ENCODE measurements at regions not wholly inside any gene's neighbourhood (a gene's known extent, or its start where the extent isn't known, plus 50 kb on each side); places are given as distances from the start of the nearest gene placed in this dataset.

DNA sequence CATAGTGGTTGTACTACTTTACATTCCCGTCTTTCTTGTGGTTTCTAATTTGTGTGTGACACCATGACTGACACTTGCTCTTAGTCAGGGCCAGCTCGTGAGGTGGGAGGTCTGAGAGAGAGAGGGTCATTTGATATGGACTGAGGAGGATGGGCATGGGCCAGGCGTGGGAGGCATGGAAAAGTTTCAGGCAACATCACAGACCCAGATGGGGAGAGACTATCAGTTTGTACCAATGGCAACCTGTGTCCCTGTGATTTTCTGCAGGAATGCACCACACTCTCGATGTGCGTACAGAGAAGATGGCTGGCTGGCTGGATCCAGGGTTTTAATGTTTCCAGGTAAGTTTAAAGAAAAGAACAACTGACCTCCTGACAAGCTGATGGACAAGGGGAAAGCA lies 273.6 kb downstream of the CYRIA start:
- Histone ChIP-seq H3K23ac (ENCODE audit: insufficient read length) (no peak overlapping the region), H3K9me3 (ENCODE audit: insufficient read depth in 2 of 2, low read depth in 1 of 2, low read length in 1 of 2) (no peaks in the 10 kb centered on the region), H3K36me3 (ENCODE audit: control insufficient read depth in 2 of 4, insufficient read depth in 4 of 4, low read length in 3 of 4) (no peaks in the 10 kb centered on the region; a peak in 1 of 8 replicates), H3K9ac (replicated peaks in 1 of 4; ENCODE audit: extremely low read depth in 1 of 4, low read depth in 3 of 4, low read length in 3 of 4) (no peak overlapping the region), H3K23me2 (ENCODE audit: low read depth, low read length) (peaks cover 11% of the 10 kb centered on the region; the same call in 1 of the 2 replicates), H2BK12ac (ENCODE audit: low read depth, low read length) (no peak overlapping the region), H3K27ac (ENCODE audit: low read depth, low read length) (no peak overlapping the region), H3K79me2 (ENCODE audit: control insufficient read depth in 1 of 2, insufficient read depth in 2 of 2, low read length in 2 of 2) (no peaks in the 10 kb centered on the region), H2AFZ (ENCODE audit: low read length) (no peak overlapping the region), H4K20me1 (replicated peaks in 1 of 2; ENCODE audit: control insufficient read depth in 1 of 2, insufficient read depth in 2 of 2, low read length in 2 of 2) (no peaks in the 10 kb centered on the region), H2BK15ac (ENCODE audit: low read length) (no peak overlapping the region), H3K18ac (ENCODE audit: extremely low read depth, low read length) (no peak overlapping the region), H2BK5ac (ENCODE audit: low read depth, low read length) (no peak overlapping the region), H2BK120ac (replicated peaks; ENCODE audit: low read depth, low read length) (no peak overlapping the region), H3K79me1 (ENCODE audit: low read depth, low read length) (no peaks in the 10 kb centered on the region), H4K5ac (ENCODE audit: insufficient read length, low read depth, low read length) (no peak overlapping the region), H3K4me2 (ENCODE audit: insufficient read depth in 1 of 2, low read depth in 2 of 2, low read length in 2 of 2) (no peak overlapping the region), H3K4me3 (ENCODE audit: extremely low read depth in 1 of 4, insufficient read depth in 2 of 4, low read depth in 3 of 4, low read length in 4 of 4) (no peak overlapping the region), H2BK20ac (ENCODE audit: low read length) (no peak overlapping the region), H4K91ac (replicated peaks; ENCODE audit: insufficient read length, low read length) (no peak overlapping the region), H3K27me3 (replicated peaks in 1 of 4; ENCODE audit: control insufficient read depth in 3 of 4, extremely low read depth in 1 of 4, insufficient read depth in 3 of 4, low read length in 3 of 4) (no peaks in the 10 kb centered on the region), H4K8ac (ENCODE audit: extremely low read depth, insufficient read depth, low read length) (no peak overlapping the region), H3K14ac (ENCODE audit: insufficient read length) (no peak overlapping the region), H3K4me1 (replicated peaks in 1 of 4; ENCODE audit: control insufficient read depth in 3 of 4, insufficient read depth in 4 of 4, low read length in 3 of 4) (no peaks in the 10 kb centered on the region; a peak in 1 of 7 replicates), H2AK5ac (ENCODE audit: low read depth, low read length) (no peak overlapping the region), H3K4ac (replicated peaks; ENCODE audit: insufficient read length, low read depth, low read length) (no peak overlapping the region), H3K56ac (replicated peaks; ENCODE audit: insufficient read length, low read depth, low read length) (no peak overlapping the region)
- no peak for FAIRE-seq
- WGBS, 2 experiments (ENCODE audit: extremely low coverage in 1 of 2, insufficient coverage in 1 of 2, insufficient read length in 1 of 2, insufficient replicate concordance in 2 of 2, low coverage in 1 of 2, low lambda C conversion rate in 2 of 2, missing lambda C conversion rate in 1 of 2), result 89% methylated on average over 5 of the region's 5 CpGs; no CpG with 5 or more reads in 1 of the 2 experiments
- CTCF ChIA-PET (ENCODE audit: partially characterized antibody), result interaction anchor here (0.9 kb wide), 1 partner anchor 58 kb away, joined by 3 read pairs; no protein-coding TSS in a partner anchor
- no peak for DNase-seq (ENCODE audit: low read depth in 1 of 2, low spot score in 2 of 2)
- no peak for TF ChIP-seq TCF12 (IDR thresholded peaks at IDR 0.05; ENCODE audit: low read depth, low read length)
- TF ChIP-seq EZH2 (IDR thresholded peaks at IDR 0.05; ENCODE audit: low read depth, low read length, severe bottlenecking), result no peak
- TF ChIP-seq, protein P1, sequence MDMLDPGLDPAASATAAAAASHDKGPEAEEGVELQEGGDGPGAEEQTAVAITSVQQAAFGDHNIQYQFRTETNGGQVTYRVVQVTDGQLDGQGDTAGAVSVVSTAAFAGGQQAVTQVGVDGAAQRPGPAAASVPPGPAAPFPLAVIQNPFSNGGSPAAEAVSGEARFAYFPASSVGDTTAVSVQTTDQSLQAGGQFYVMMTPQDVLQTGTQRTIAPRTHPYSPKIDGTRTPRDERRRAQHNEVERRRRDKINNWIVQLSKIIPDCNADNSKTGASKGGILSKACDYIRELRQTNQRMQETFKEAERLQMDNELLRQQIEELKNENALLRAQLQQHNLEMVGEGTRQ (IDR thresholded peaks at IDR 0.05; ENCODE audit: low read length), result no peak
- no peak for TF ChIP-seq MAFK (IDR thresholded peaks at IDR 0.05; ENCODE audit: low read depth, low read length)
- no peak for TF ChIP-seq CHD2 (IDR thresholded peaks at IDR 0.05; ENCODE audit: low read length)
- TF ChIP-seq POU5F1 (IDR thresholded peaks at IDR 0.05; ENCODE audit: low read depth, low read length), result no peak
- no peak for TF ChIP-seq PHF8 (conservative IDR thresholded peaks at IDR 0.05; ENCODE audit: low read depth, low read length)
- POLR2A ChIA-PET (ENCODE audit: partially characterized antibody), result no interaction called here

Data from H1 (cell line).